Cardiac muscle cell (in vitro differentiated cells and primary cell): ENCODE measurements at regions not wholly inside any gene's neighbourhood (a gene's known extent, or its start where the extent isn't known, plus 50 kb on each side); places are given as distances from the start of the nearest gene placed in this dataset.

Source experiments
- DNase-seq, 2 donors: peaks; one replicate each; pipeline versions ENCODE4 v3.0.0 to v3.0.0-alpha.2; 2010 to 2017; ENCODE audit warnings: low read depth in 1 of 2, low spot score in 1 of 2
- H3K27ac ChIP-seq: fragments of 200-600 bp; sonication (generic); 2 replicates; pipeline ENCODE4 v1.5.1; 2016
- H3K27me3 ChIP-seq: fragments of 200-600 bp; sonication (generic); 2 replicates; pipeline ENCODE4 v1.6.0; 2016; ENCODE audit warnings: control low read depth
- H3K36me3 ChIP-seq: fragments of 200-600 bp; sonication (generic); 2 replicates; pipeline ENCODE4 v1.5.1; 2016; ENCODE audit warnings: control low read depth
- H3K4me1 ChIP-seq: fragments of 200-600 bp; sonication (generic); 2 replicates; pipeline ENCODE4 v1.8.1; 2017; ENCODE audit warnings: low read depth, mild to moderate bottlenecking, mixed run types
- H3K4me3 ChIP-seq: fragments of 200-600 bp; sonication (generic); 2 replicates; pipeline ENCODE4 v1.5.1; 2016; ENCODE audit warnings: mild to moderate bottlenecking
- H3K9me3 ChIP-seq: fragments of 200-600 bp; sonication (generic); 2 replicates; pipeline ENCODE4 v1.5.1; 2017; ENCODE audit warnings: low read depth, mild to moderate bottlenecking, control low read depth
- CTCF ChIP-seq: IDR thresholded peaks from 2 replicates; pipeline ENCODE4 v1.5.1; 2012; ENCODE audit warnings: low read depth, mild to moderate bottlenecking, low read length

- Histone ChIP-seq H3K9me3 (no peaks in the 10 kb centered on the region), H3K27ac (no peak overlapping the region), H3K4me1 (peaks cover 16% of the 10 kb centered on the region), H3K36me3 (no peaks in the 10 kb centered on the region), H3K27me3 (no peaks in the 10 kb centered on the region), H3K4me3 (no peak overlapping the region)
- no peak for DNase-seq
- no peak for TF ChIP-seq CTCF
Observed at GRCh38 chr18:46212398-46212797, 108.2 kb downstream of the HAUS1 start.

- no peak overlapping the region for H3K27ac ChIP-seq
- peak; percentile 59 for TF ChIP-seq CTCF
- peaks cover 16% of the 10 kb centered on the region for H3K4me1 ChIP-seq
- no peaks in the 10 kb centered on the region for H3K36me3 ChIP-seq
- no peak overlapping the region for H3K4me3 ChIP-seq
- H3K27me3 ChIP-seq: no peaks in the 10 kb centered on the region
- peak in 1 of 2 donors; percentile 40 for DNase-seq
- H3K9me3 ChIP-seq: no peaks in the 10 kb centered on the region
Observed at GRCh38 chr18:46213295-46213694, 109.1 kb downstream of the HAUS1 start.

- Histone ChIP-seq H3K27me3 (no peaks in the 10 kb centered on the region), H3K27ac (no peak overlapping the region), H3K4me3 (no peak overlapping the region), H3K9me3 (no peaks in the 10 kb centered on the region), H3K36me3 (peaks cover 3% of the 10 kb centered on the region), H3K4me1 (peaks cover 16% of the 10 kb centered on the region)
- DNase-seq: no peak
- TF ChIP-seq CTCF: no peak
Observed at GRCh38 chr18:46214435-46214834, 110.2 kb downstream of the HAUS1 start.

- peak overlapping the region; percentile 36 for H3K27ac ChIP-seq
- H3K4me1 ChIP-seq: peaks cover 16% of the 10 kb centered on the region
- H3K36me3 ChIP-seq: peaks cover 3% of the 10 kb centered on the region
- H3K27me3 ChIP-seq: no peaks in the 10 kb centered on the region
- no peak for TF ChIP-seq CTCF
- no peak overlapping the region for H3K4me3 ChIP-seq
- H3K9me3 ChIP-seq: no peaks in the 10 kb centered on the region
- no peak for DNase-seq
Observed at GRCh38 chr18:46215902-46216723, 111.9 kb downstream of the HAUS1 start.

GRCh38 chr18:46220116-46220515 is 115.9 kb downstream of the HAUS1 start:
- no peaks in the 10 kb centered on the region for H3K27me3 ChIP-seq
- no peak overlapping the region for H3K4me3 ChIP-seq
- peaks cover 39% of the 10 kb centered on the region for H3K4me1 ChIP-seq
- peaks cover 3% of the 10 kb centered on the region for H3K36me3 ChIP-seq
- H3K9me3 ChIP-seq: no peaks in the 10 kb centered on the region
- peak in 1 of 2 donors; percentile 30 for DNase-seq
- H3K27ac ChIP-seq: no peak overlapping the region
- TF ChIP-seq CTCF: no peak
